ENCODE measurements at regions not wholly inside any gene's neighbourhood (a gene's known extent, or its start where the extent isn't known, plus 50 kb on each side); places are given as distances from the start of the nearest gene placed in this dataset.

GRCh38 chr3:3745693-3746092, 53.5 kb upstream of the LRRN1 start:
- Mint-ChIP-seq H3K4me3 (no peak overlapping the region), H3K4me1 (no peaks in the 10 kb centered on the region), H3K27ac (no peak overlapping the region), H3K36me3 (ENCODE audit: low read depth) (no peaks in the 10 kb centered on the region), H3K27me3 (no peaks in the 10 kb centered on the region)
- no peak for DNase-seq
- no peaks in the 10 kb centered on the region for H3K9me3 ChIP-seq (ENCODE audit: control insufficient read depth, low read length, poor library complexity, severe bottlenecking)
- ATAC-seq: no peak

- DNase-seq (no peak), ATAC-seq (no peak)
- H3K9me3 ChIP-seq (ENCODE audit: control insufficient read depth, low read length, poor library complexity, severe bottlenecking): no peaks in the 10 kb centered on the region
- Mint-ChIP-seq H3K4me3 (no peak overlapping the region), H3K36me3 (ENCODE audit: low read depth) (no peaks in the 10 kb centered on the region), H3K4me1 (no peaks in the 10 kb centered on the region), H3K27me3 (no peaks in the 10 kb centered on the region), H3K27ac (no peak overlapping the region)
Observed at GRCh38 chr3:3744826-3745225, 54.4 kb upstream of the LRRN1 start.

DNA sequence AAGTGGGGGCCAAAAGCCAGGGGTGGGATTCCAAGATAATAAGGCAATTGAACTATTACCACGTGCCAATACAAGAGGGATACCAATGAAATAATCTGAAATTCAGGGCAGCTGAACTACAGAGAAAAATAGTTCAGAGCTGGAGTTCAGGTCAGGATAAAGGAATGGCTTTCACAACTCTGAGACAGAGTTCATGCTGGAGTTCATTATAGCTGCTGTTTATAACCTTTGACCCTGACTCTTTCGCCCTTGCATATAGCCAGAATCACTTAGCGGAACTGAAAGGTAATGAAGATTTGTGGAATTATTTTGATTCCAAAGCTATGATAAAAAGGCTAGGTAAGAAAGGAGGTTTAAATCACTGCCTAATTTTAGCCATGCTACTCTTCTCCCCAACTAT, 55.5 kb upstream of the LRRN1 start:
- Mint-ChIP-seq H3K27ac (no peak overlapping the region), H3K4me3 (no peak overlapping the region), H3K27me3 (no peaks in the 10 kb centered on the region), H3K36me3 (ENCODE audit: low read depth) (no peaks in the 10 kb centered on the region), H3K4me1 (no peaks in the 10 kb centered on the region)
- ATAC-seq (no peak), DNase-seq (no peak)
- no peaks in the 10 kb centered on the region for H3K9me3 ChIP-seq (ENCODE audit: control insufficient read depth, low read length, poor library complexity, severe bottlenecking)

DNA sequence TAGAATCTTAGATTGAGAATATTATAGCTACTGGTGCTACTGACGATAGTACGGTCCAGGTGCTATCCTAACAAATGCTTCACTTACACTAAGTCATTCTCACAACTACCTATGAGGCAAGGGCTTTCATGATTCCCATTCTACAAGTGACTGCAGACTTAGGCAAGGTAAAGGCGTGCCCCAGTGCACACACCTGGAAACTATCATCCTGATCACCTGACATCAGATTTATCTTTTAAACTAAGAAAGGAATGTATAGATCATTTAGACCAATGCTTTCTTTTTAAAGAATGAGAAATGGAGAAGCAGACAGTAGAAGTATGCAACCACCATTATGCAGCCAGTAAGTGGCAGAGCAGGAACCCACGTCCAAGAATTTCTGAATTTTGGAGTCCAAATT, 59.2 kb upstream of the LRRN1 start:
- ATAC-seq (no peak), DNase-seq (no peak)

GRCh38 chr3:3739330-3740060, 59.7 kb upstream of the LRRN1 start:
- no peaks in the 10 kb centered on the region for H3K4me1 Mint-ChIP-seq
- H3K27ac Mint-ChIP-seq: no peak overlapping the region
- no peaks in the 10 kb centered on the region for H3K27me3 Mint-ChIP-seq
- no peaks in the 10 kb centered on the region for H3K36me3 Mint-ChIP-seq (ENCODE audit: low read depth)
- no peak overlapping the region for H3K4me3 Mint-ChIP-seq
- ATAC-seq (no peak), DNase-seq (no peak)
- H3K9me3 ChIP-seq (ENCODE audit: control insufficient read depth, low read length, poor library complexity, severe bottlenecking): no peaks in the 10 kb centered on the region

More for the DNA sequence above, 59.2 kb upstream of the LRRN1 start:
- H3K9me3 ChIP-seq (ENCODE audit: control insufficient read depth, low read length, poor library complexity, severe bottlenecking): no peaks in the 10 kb centered on the region
- Mint-ChIP-seq H3K27ac (no peak overlapping the region), H3K4me1 (no peaks in the 10 kb centered on the region), H3K4me3 (no peak overlapping the region), H3K36me3 (ENCODE audit: low read depth) (no peaks in the 10 kb centered on the region), H3K27me3 (no peaks in the 10 kb centered on the region)

GRCh38 chr3:3737531-3737930, 61.7 kb upstream of the LRRN1 start:
- H3K4me3 Mint-ChIP-seq: no peak overlapping the region
- ATAC-seq (no peak), DNase-seq (no peak)
- H3K27me3 Mint-ChIP-seq: no peaks in the 10 kb centered on the region
- H3K9me3 ChIP-seq (ENCODE audit: control insufficient read depth, low read length, poor library complexity, severe bottlenecking): no peaks in the 10 kb centered on the region
- H3K27ac Mint-ChIP-seq: no peak overlapping the region
- H3K4me1 Mint-ChIP-seq: no peaks in the 10 kb centered on the region
- H3K36me3 Mint-ChIP-seq (ENCODE audit: low read depth): no peaks in the 10 kb centered on the region

DNA sequence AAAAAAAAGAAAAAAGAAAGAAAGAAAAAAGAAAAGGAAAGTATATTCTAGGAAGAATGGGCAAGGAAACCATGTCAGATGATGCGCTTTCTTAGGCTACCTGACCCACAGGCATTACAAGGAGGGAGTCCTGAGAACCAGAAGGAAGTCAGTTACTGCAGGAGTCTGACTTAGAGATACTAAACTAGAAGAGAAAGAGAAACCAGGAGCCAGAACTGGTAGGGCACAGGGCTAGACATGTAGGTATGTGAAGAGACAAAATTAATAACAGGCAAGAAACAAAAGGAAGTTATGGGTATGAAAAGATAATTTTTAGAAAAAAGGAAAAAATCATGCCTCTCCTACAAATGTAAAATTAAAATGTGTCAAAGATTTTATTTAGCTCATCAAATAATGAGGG, 63.3 kb upstream of the LRRN1 start:
- H3K27ac Mint-ChIP-seq: no peak overlapping the region

GRCh38 chr3:3734881-3735280, 64.3 kb upstream of the LRRN1 start:
- no peaks in the 10 kb centered on the region for H3K36me3 Mint-ChIP-seq (ENCODE audit: low read depth)
- no peak for ATAC-seq
- no peaks in the 10 kb centered on the region for H3K27me3 Mint-ChIP-seq
- DNase-seq: no peak
- no peaks in the 10 kb centered on the region for H3K4me1 Mint-ChIP-seq
- H3K9me3 ChIP-seq (ENCODE audit: control insufficient read depth, low read length, poor library complexity, severe bottlenecking): no peaks in the 10 kb centered on the region
- no peak overlapping the region for H3K4me3 Mint-ChIP-seq
- no peak overlapping the region for H3K27ac Mint-ChIP-seq

More for the DNA sequence above, 63.3 kb upstream of the LRRN1 start:
- H3K36me3 Mint-ChIP-seq (ENCODE audit: low read depth): no peaks in the 10 kb centered on the region
- DNase-seq: no peak
- no peaks in the 10 kb centered on the region for H3K27me3 Mint-ChIP-seq
- no peaks in the 10 kb centered on the region for H3K4me1 Mint-ChIP-seq
- H3K4me3 Mint-ChIP-seq: no peak overlapping the region
- no peaks in the 10 kb centered on the region for H3K9me3 ChIP-seq (ENCODE audit: control insufficient read depth, low read length, poor library complexity, severe bottlenecking)
- ATAC-seq: no peak

DNA sequence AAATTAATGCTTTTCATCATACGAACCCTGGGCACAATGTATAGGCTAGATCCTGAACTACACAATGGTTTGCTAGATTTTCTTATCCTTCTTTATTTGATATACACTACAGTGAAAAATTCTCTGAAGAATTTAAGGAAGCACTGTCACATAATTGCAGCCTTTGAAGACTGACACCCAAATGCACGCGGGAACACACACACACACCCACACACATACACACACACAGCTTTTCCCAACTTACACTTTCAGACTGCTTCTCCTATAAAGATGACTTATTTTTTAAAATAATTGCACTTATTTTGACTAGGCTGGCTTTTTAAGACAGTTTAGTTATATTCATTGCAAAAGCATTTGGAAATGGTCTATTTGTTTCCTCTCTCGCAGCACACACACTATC, 70.0 kb upstream of the LRRN1 start:
- no peak for DNase-seq
- Mint-ChIP-seq H3K27me3 (no peaks in the 10 kb centered on the region), H3K4me1 (no peaks in the 10 kb centered on the region), H3K36me3 (ENCODE audit: low read depth) (no peaks in the 10 kb centered on the region), H3K4me3 (no peak overlapping the region), H3K27ac (no peak overlapping the region)
- no peak for ATAC-seq
- no peaks in the 10 kb centered on the region for H3K9me3 ChIP-seq (ENCODE audit: control insufficient read depth, low read length, poor library complexity, severe bottlenecking)

- Mint-ChIP-seq H3K27me3 (no peaks in the 10 kb centered on the region), H3K4me1 (no peaks in the 10 kb centered on the region), H3K27ac (no peak overlapping the region), H3K4me3 (no peak overlapping the region), H3K36me3 (ENCODE audit: low read depth) (no peaks in the 10 kb centered on the region)
- ATAC-seq (no peak), DNase-seq (no peak)
- no peaks in the 10 kb centered on the region for H3K9me3 ChIP-seq (ENCODE audit: control insufficient read depth, low read length, poor library complexity, severe bottlenecking)
Observed at GRCh38 chr3:3726549-3726948, 72.7 kb upstream of the LRRN1 start.

DNA sequence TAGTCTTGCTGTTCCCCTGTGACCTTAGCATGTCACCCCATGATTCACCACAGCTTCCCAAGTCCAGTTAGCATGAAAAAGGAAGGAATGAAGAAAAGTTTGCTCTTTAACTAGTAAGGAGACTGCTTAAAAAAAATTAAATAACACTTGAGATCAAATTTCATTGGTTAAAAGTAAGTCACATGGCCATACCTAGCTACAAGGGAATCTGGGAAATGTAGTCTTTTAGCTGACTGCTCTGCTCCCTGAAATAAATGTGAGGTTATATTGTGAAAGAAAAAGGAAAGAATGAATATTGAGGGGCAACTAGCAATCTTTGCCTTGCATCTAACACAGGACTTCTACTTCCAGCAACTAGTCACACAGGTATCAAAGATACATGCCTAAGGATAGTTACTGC, 84.7 kb upstream of the LRRN1 start:
- Mint-ChIP-seq H3K4me1 (no peaks in the 10 kb centered on the region), H3K4me3 (no peak overlapping the region), H3K27ac (no peak overlapping the region), H3K36me3 (ENCODE audit: low read depth) (no peaks in the 10 kb centered on the region), H3K27me3 (no peaks in the 10 kb centered on the region)
- DNase-seq (no peak), ATAC-seq (no peak)
- H3K9me3 ChIP-seq (ENCODE audit: control insufficient read depth, low read length, poor library complexity, severe bottlenecking): no peaks in the 10 kb centered on the region

GRCh38 chr3:3712971-3713370, 86.3 kb upstream of the LRRN1 start:
- Mint-ChIP-seq H3K4me3 (no peak overlapping the region), H3K36me3 (ENCODE audit: low read depth) (no peaks in the 10 kb centered on the region), H3K4me1 (no peaks in the 10 kb centered on the region), H3K27ac (no peak overlapping the region), H3K27me3 (no peaks in the 10 kb centered on the region)
- ATAC-seq: no peak
- no peaks in the 10 kb centered on the region for H3K9me3 ChIP-seq (ENCODE audit: control insufficient read depth, low read length, poor library complexity, severe bottlenecking)
- no peak for DNase-seq

- no peak for ATAC-seq
- DNase-seq: no peak
- no peaks in the 10 kb centered on the region for H3K9me3 ChIP-seq (ENCODE audit: control insufficient read depth, low read length, poor library complexity, severe bottlenecking)
- no peak overlapping the region for H3K27ac Mint-ChIP-seq
- no peaks in the 10 kb centered on the region for H3K27me3 Mint-ChIP-seq
- H3K4me3 Mint-ChIP-seq: no peak overlapping the region
- H3K36me3 Mint-ChIP-seq (ENCODE audit: low read depth): no peaks in the 10 kb centered on the region
- H3K4me1 Mint-ChIP-seq: no peaks in the 10 kb centered on the region
Observed at GRCh38 chr3:3708769-3709115, 90.5 kb upstream of the LRRN1 start.

DNA sequence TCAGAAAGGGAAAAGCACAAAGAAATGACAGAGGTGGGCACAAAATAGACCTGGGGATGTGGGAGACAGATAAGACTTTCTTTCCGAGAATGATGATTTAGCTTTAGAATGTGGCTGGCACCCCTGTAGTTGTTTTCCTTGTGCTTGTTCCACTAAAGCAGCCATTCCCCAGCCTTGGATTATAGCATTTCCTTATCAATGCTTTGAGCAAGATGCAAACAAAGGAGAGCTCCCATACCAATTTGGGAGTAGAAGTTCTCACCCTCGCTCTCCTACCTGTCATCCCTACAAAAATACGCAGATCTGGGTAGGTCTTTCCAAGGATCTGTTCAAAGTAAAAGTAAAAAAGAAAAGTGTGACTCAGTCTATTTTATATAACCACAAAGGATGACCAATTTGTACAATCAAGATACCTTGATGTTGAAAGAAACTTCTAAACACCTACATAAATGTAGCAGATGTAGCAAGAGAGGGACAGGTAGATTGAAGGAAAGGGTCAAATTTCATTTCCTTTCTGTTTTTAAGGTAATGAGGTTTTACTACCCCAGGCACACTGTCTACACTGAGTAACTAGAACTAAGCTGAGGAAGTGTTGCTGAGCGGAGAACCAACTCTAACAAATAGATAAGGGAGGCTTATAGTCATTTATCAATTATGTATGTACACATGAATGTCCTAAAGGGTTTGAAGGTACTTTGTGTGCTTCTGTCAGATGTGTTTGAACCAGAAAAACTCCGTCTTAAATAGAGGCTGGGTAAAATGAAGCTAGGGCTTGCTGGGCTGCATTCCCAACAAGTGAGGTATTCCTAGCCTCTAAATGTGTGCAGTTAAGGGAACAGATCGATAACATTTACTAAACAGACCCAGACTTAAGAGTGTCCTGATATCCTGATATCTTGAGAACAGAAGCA, 91.1 kb upstream of the LRRN1 start:
- Mint-ChIP-seq H3K36me3 (ENCODE audit: low read depth) (no peaks in the 10 kb centered on the region), H3K27me3 (no peaks in the 10 kb centered on the region), H3K4me1 (no peaks in the 10 kb centered on the region), H3K4me3 (no peak overlapping the region), H3K27ac (no peak overlapping the region)
- no peak for ATAC-seq
- no peaks in the 10 kb centered on the region for H3K9me3 ChIP-seq (ENCODE audit: control insufficient read depth, low read length, poor library complexity, severe bottlenecking)
- DNase-seq: no peak

Measured in T-helper 17 cell (primary cell).